ENCODE measurements at regions not wholly inside any gene's neighbourhood (a gene's known extent, or its start where the extent isn't known, plus 50 kb on each side); places are given as distances from the start of the nearest gene placed in this dataset.
"Not testable (repeated sequence)": the region's sequence is repeated elsewhere in the genome, so short reads cannot be mapped to it uniquely, and the experiment has no call there.

DNA sequence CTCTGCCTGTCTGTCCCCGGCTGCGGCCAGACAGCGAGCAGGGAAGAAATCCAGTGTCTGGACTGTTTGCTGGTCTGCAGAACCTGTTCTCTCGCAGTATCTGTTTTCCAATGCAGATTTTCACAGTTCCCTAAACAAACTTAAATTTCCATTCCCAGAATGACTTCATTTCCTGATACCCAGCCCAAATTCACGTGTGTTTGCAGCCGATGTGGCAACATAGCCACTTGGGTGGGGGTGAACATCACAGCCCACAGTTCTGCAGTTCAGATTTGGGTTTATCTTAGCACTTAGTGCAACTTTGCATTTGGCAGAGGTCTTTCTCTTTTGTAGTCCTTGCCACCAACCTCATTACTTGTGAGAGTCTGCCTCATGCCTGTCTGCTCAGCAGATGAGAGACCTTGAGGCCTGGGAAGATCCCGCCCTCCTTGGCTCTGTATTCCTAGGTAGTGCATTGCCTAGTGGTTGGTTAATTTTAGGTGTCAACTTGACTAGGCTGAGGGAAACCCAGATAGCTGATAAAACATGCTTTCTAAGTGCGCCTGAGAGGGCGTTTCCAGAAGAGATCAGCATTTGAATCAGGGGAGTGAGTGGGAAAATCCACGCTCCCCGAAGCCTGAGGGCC is 122.8 kb upstream of the FAM20C start:
- not testable (repeated sequence) for DNase-seq

DNA sequence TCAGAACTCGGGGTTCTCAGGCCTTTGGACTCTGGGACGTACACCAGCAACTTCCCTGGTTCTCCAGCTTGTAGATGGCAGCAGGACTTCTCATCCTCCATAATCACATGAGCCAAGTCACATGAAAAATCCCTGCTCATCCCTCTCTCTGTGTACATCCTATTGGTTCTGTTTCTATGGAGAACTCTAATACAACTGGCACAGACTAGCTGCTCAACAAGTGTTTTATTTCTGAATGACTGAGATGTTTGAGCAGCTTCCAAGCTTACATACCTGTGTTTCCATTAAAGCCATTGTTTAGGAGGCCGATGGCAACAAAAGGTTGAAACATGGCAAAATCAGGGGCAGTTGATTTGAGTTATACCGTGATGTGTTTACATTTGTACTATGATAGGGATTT is 122.2 kb upstream of the FAM20C start:
- DNase-seq = not testable (repeated sequence)

GRCh38 chr7:70989-71388 is 121.4 kb upstream of the FAM20C start:
- not testable (repeated sequence) for DNase-seq

DNA sequence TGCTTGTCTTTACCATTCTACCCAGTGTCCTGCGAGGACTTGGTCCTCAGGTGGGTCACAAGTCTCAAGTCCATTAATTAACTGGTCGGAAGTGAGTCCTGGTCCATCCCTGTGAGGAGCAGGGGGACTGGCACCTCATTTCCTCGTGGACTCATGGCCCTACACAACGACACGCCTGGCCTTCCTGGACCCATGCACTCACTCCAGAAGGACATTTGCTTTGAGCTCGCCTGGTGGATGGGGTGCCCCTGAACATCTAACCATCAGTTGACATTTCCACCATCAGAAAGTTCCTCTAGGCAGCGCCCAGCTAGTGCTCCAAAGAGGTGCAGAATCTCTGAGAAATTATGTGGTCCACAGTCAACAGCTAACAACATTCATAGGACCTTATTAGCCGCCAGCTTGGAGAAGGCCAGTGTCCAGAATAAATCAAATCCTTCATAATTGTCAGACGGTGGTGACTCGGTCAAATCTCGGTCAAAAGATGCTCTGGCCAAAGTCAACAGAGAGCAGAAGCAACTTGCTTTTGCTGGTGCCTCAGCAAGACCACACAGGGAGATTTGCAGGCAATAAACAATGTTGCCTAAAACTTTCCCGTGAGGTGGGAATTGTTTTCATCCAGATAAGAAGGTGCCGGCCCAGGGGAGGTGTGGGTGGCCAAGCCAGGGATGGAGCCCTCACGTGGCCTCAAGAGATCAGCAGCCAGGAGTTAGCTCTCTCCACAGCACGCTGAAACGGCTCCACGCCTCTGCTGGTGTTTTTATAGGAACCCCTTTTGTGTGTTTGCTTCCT is 119.9 kb upstream of the FAM20C start:
- DNase-seq = not testable (repeated sequence)

DNA sequence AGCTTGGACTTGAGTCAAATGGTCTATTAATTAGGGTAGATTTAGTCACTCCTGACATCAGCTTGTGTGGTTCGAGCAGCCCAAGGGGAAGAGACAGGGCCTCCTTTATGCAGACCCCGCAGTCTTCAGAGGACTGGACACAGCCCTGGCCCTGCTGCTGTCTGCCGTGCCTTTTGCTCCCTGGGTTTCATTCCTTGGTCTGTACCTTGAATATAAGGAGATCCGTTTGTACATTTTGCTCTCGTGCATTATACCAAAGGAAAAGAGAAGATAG is 119.4 kb upstream of the FAM20C start:
- not testable (repeated sequence) for DNase-seq

DNA sequence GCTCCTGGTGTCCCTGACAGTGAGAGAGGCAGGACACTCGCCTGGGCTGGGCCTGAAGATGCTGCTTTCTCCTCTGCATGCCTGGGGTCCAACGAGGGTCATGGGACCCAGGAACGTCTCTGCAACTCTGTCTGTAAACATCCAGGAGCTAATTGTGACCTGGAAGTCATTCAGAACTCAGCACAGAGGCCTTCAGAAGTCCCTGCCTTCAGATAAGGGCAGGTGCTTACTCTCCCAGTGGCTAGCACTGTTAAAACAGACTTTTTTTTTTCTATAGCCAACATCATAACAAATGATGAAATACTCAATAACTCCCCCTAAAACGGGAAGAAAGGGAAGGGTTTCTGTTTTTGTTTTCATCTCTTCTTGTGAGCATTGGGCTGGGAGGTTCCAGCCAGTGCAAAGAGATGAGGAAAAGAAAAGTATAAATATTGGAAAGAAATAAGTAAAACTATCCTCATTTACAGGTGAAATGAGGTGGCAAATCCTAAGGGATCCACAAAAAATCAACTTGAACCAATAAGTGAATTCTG is 118.3 kb upstream of the FAM20C start:
- not testable (repeated sequence) for DNase-seq

- DNase-seq = not testable (repeated sequence)
Measured at GRCh38 chr7:75511-75910, 116.9 kb upstream of the FAM20C start.

- not testable (repeated sequence) for DNase-seq
Measured at GRCh38 chr7:76202-76601, 116.2 kb upstream of the FAM20C start.

DNA sequence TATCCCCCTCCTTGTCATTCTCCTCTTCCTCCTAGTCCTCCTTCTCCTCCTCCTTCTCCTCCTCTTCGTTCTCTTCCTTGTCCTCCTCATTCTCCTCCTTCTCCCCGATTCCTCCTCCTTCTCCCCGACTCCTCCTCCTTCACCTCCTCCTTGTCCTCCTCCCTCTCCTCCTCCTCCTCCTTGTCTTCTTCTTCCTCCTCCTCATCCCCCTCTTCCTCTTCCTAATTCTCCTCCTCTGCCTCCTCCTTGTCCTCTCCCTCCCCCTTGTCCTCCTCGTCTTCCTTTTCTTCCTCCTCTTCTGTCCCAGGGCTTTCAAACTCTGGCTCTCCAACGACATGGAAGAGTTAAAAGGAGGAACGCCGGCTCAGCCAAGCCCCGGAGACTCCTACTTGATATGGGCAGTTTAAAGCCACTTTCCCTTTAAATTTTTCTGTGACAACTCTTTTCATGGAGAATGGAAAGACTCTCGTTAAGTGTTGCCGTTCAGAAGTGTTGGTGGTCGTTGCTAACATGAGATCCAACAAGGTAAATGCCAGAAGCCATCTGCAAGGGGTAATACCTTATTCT is 115.5 kb upstream of the FAM20C start:
- DNase-seq = not testable (repeated sequence)

- not testable (repeated sequence) for DNase-seq
Measured at GRCh38 chr7:78862-79261, 113.5 kb upstream of the FAM20C start.

DNA sequence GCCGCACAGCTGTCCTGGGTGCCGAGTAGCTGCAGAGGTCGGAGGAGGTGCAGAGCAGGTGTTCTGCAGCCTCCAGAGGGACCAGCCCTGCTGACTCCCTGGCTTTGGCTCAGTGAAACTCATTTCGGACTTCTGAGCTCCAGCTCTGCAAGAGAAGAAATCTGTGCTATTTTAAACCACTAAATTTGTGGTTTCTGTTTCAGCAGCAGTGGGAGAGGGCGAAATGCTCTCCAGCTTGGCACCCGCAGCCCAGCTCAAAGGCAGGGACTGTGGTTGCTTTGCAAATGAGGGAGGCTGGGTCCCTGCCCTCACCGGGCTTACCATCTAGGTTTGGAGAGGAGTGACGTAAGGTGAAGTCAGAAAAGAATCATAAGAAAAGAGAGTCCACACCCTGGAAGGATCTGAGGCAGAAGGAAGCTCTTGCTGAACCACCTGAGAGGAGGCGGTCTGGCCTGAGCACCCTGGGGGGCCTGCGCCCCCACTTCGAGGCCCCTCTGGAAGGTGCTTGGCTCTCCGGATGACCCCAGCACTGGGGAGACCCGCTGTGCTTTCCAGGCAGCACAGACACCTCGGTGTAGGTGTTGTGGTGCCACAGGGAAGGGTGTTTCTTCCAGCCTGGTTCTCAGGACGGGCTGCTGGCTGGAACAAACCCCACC is 112.8 kb upstream of the FAM20C start:
- not testable (repeated sequence) for DNase-seq

GRCh38 chr7:80259-81067 is 111.9 kb upstream of the FAM20C start:
- no peak for DNase-seq

DNA sequence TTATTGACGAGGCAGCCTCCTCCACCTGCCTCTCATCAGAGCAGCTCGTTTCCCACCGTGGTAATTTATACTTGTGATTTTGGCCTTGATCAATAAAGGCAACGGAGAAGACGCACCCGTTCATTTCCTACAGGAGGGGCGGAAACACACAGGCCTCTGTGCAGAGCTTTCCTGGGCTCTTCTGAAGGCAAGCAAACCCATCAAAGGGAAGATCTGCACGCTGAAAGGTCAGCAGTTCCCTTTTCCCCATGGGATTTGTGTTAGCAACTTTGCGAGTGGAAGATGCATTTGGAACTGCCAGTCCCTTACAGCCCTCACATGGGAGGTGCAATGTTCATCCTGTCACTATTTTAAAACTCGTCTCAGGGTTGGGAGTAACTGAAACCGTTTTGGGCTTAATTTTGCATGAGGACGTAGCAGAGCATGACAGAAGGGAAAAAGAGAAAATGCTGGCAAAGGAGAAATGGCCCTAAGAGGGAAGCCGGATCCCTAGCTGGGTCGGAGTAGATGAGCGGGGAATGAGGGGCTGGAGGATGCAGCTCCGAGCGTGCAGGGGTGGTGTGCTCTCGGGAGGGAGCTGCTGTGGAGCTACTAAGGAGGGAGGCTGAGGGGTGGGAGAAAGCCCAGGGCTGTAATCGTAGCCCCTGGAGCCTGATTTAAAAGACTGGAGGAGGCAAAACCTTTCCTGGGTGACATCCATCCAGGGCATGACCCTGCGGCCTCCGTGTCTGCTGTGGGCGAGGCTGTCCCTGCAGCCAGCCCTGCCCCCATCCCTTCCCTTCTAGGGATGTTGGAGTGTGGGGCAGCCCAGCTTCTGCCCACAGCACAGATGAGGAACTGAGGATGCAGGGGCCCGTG is 111.1 kb upstream of the FAM20C start:
- DNase-seq = no peak

GRCh38 chr7:81926-82756 is 110.2 kb upstream of the FAM20C start:
- DNase-seq = no peak

DNA sequence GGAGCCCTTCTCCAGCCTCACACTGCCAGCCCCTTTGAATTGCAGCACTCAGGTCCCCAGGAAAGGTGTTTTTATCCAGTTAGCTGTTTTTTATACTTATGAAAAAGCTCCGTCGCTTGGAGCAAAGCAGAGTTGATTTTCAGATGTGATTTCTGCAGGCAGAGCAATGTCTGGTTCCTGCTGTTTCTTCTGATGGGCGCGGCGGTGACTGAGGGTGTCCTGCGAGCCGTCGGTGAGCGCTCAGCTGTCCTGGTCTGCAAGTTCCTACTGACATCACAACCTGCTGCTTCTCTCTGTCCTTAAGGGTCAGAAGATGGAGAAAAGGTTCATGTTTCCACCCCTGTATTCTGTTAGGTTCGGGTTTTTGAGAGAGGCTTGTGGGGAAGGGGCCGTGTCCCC is 109.6 kb upstream of the FAM20C start:
- no peak for DNase-seq

DNA sequence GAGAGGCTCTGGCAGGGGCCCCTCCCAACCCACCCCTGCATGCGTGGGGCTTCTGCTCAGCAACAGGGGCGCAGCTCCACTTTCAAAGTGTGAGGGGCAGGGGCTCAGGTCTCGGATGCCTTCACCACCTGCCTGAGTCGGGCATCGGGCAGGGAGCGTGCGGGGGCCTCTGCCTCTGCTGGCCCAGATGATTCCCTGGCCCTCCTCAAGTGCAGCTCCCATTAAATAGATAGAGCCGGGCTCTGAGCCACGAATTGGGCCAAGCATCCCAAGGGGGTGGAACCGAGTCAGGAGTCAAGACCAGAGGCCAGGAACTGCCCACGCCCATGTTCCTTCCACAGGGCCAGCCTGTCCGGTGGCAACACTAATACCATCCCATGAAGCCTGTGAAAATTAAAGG is 108.9 kb upstream of the FAM20C start:
- no peak for DNase-seq

DNA sequence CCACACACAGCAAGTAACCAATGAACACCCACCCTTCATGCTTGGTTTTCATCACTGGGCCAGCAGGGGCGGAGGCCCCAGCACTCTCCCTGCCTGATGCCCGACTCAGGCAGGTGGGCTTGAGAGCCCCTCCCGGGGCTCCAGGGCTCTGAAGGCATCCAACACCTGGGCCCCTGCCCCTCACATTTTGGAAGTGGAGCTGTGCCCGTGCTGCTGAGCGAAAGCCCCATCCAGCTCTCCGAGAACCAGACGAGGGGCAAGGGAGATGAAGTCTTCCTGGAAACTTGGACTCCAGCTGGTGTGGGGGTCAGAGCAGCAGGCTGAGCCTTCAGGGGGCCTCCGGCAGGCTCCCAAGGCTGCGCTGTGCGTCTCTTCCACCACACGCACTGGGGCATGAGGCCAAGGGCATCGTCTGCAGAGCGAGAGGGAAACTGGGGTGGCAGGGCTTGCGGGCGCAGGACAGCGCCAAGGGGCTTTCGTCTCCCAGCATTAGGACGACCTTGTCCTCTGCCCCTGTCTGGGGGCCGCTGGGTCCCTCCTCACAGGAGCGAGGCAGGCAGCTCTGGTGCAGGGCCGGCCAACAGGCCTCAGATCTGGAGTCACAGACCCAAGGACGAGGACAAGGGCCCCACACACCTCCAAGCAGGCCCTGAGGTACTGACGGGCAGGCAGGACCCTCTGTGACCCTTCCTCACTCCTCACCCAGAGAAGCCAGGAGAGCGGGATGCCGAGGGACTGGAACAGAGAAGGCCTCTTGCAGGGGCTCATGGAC is 108.3 kb upstream of the FAM20C start:
- DNase-seq = no peak

DNA sequence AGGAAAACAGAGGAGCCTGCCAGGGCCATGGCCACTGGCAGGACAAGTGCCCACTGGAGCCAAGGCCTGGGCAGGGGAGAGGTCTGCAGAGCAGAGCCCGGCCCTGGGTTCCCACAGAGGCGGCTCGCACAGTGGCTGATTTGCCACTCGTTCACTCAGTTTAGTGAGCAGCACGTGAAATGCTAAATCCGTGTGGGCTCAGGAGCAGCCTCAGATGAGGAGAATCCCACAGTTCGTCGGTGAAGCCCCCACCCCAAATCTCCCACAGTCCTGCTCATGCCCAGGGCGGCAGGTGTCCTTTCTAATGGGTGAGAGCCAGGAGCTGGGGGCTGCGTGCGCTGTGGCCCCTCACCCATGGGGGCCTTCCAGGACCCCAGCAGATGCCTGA is 107.7 kb upstream of the FAM20C start:
- no peak for DNase-seq

GRCh38 chr7:85074-85882 is 107.1 kb upstream of the FAM20C start:
- no peak for DNase-seq
